ENCODE measurements at regions not wholly inside any gene's neighbourhood (a gene's known extent, or its start where the extent isn't known, plus 50 kb on each side); places are given as distances from the start of the nearest gene placed in this dataset.

DNA sequence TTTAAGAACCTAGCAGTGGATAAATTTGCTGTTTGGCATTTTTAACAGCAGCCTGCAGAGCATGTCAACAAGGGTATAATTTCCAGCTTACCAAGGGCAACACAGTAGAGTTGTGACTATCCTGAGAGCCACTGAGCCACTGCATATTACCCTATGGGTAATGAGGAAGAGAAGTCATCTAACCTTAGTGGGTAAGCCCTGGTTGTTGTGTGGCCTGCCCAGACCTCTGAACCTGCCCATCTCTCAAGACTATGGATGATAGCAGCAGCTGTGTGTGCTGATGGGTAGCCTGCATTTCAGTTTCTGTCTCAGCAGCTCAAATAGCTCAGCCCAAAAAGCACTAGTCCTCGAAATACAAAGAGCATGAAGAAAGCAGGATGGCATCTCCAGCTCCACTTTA lies 56.1 kb upstream of the PIP5K1B start:
- CTCF ChIA-PET, result no interaction called here
- BruUV-seq (replicated peaks), result no TSS peak
- no peaks in the 10 kb centered on the region for H3K9me3 ChIP-seq (ENCODE audit: low read depth, low read length, poor library complexity, severe bottlenecking)
- H3K36me3 ChIP-seq (ENCODE audit: insufficient read depth, low read length, poor library complexity, severe bottlenecking), result no peaks in the 10 kb centered on the region
- intact Hi-C loops (cut with micrococcal nuclease; ENCODE audit: unreplicated experiment), result no loop called here
- DNase-seq (ENCODE audit: low spot score), result no peak
- TF ChIP-seq EZH2 (IDR thresholded peaks at IDR 0.05; ENCODE audit: borderline replicate concordance, low read depth, low read length, poor library complexity, severe bottlenecking), result no peak
- TF ChIP-seq, protein P1, sequence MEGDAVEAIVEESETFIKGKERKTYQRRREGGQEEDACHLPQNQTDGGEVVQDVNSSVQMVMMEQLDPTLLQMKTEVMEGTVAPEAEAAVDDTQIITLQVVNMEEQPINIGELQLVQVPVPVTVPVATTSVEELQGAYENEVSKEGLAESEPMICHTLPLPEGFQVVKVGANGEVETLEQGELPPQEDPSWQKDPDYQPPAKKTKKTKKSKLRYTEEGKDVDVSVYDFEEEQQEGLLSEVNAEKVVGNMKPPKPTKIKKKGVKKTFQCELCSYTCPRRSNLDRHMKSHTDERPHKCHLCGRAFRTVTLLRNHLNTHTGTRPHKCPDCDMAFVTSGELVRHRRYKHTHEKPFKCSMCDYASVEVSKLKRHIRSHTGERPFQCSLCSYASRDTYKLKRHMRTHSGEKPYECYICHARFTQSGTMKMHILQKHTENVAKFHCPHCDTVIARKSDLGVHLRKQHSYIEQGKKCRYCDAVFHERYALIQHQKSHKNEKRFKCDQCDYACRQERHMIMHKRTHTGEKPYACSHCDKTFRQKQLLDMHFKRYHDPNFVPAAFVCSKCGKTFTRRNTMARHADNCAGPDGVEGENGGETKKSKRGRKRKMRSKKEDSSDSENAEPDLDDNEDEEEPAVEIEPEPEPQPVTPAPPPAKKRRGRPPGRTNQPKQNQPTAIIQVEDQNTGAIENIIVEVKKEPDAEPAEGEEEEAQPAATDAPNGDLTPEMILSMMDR (conservative IDR thresholded peaks at IDR 0.05; ENCODE audit: low read depth, low read length), result no peak
- no peaks in the 10 kb centered on the region for H3K4me1 ChIP-seq (ENCODE audit: insufficient read depth, low read length, poor library complexity, severe bottlenecking)
- POLR2A ChIA-PET (ENCODE audit: low non-redundant PET), result no interaction called here
- no peak overlapping the region for H3K4me3 ChIP-seq (ENCODE audit: low read depth, low read length, poor library complexity, severe bottlenecking)
- H3K27me3 ChIP-seq (replicated peaks; ENCODE audit: insufficient read depth, low read depth, low read length, poor library complexity), result peaks cover 24% of the 10 kb centered on the region
- H3K27ac ChIP-seq (ENCODE audit: low read depth, low read length, poor library complexity, severe bottlenecking), result no peak overlapping the region

DNA sequence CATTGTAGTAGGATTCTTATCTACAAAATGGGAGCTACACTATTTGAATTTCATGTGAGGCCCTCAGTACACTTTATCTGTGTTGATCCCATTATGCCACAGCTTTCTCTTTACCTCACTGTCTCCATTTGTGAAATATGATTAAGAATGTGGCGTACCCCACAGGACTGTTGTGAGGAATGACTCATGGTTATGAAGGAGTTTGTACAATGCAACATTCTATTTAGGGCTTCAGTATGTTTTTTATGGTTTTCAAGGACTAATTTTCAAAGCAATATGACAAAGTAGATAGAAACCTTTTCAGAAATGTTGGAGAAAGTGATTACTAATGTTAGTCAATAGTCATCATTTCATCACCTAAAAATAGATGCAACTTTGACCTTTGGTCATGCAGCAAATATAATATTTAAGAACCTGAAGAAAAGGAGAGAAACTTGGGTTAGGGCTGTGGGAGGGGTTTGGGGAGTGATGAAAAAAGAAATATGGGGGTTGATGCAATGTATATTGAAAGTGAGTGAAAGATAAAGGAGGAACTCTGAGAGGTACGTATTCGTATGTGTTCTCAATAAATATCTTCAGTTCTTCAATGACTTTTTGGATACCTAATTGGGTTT lies 53.7 kb upstream of the PIP5K1B start:
- Histone ChIP-seq H3K27me3 (replicated peaks; ENCODE audit: insufficient read depth, low read depth, low read length, poor library complexity) (peaks cover 30% of the 10 kb centered on the region), H3K4me3 (ENCODE audit: low read depth, low read length, poor library complexity, severe bottlenecking) (no peak overlapping the region), H3K36me3 (ENCODE audit: insufficient read depth, low read length, poor library complexity, severe bottlenecking) (no peaks in the 10 kb centered on the region), H3K4me1 (ENCODE audit: insufficient read depth, low read length, poor library complexity, severe bottlenecking) (no peaks in the 10 kb centered on the region), H3K9me3 (ENCODE audit: low read depth, low read length, poor library complexity, severe bottlenecking) (no peaks in the 10 kb centered on the region), H3K27ac (ENCODE audit: low read depth, low read length, poor library complexity, severe bottlenecking) (no peak overlapping the region)
- intact Hi-C loops (cut with micrococcal nuclease; ENCODE audit: unreplicated experiment), result no loop called here
- BruUV-seq (replicated peaks), result no TSS peak
- DNase-seq (ENCODE audit: low spot score), result no peak
- CTCF ChIA-PET, result no interaction called here
- no peak for TF ChIP-seq EZH2 (IDR thresholded peaks at IDR 0.05; ENCODE audit: borderline replicate concordance, low read depth, low read length, poor library complexity, severe bottlenecking)
- TF ChIP-seq, protein P1 (conservative IDR thresholded peaks at IDR 0.05; ENCODE audit: low read depth, low read length), result no peak
- POLR2A ChIA-PET (ENCODE audit: low non-redundant PET), result no interaction called here

DNA sequence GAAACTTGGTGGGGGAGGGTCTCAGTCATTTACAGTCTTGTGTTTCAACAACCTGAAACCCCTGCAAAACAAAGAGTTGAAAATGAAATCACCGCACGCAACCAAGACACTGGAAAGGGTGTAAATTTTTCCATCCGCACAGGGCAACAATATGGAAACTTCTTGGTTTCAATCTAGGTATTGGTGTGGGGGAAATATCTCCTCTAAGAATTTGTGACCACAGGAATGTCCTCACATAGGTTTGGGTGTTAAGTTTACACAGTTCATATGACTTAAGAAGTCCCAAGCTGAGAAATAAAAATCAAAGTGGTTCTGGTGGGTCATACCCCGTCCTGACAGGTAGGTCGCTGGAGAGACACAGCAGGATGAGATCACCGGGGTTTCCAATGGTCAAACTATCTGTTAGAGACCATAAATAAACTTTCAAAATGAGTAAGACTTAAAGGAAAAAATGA lies 51.9 kb upstream of the PIP5K1B start:
- Histone ChIP-seq H3K9me3 (ENCODE audit: low read depth, low read length, poor library complexity, severe bottlenecking) (no peaks in the 10 kb centered on the region), H3K36me3 (ENCODE audit: insufficient read depth, low read length, poor library complexity, severe bottlenecking) (no peaks in the 10 kb centered on the region), H3K27me3 (replicated peaks; ENCODE audit: insufficient read depth, low read depth, low read length, poor library complexity) (peaks cover 30% of the 10 kb centered on the region), H3K4me1 (ENCODE audit: insufficient read depth, low read length, poor library complexity, severe bottlenecking) (no peaks in the 10 kb centered on the region), H3K27ac (ENCODE audit: low read depth, low read length, poor library complexity, severe bottlenecking) (no peak overlapping the region), H3K4me3 (ENCODE audit: low read depth, low read length, poor library complexity, severe bottlenecking) (no peak overlapping the region)
- no TSS peak for BruUV-seq (replicated peaks)
- CTCF ChIA-PET, result no interaction called here
- no peak for TF ChIP-seq EZH2 (IDR thresholded peaks at IDR 0.05; ENCODE audit: borderline replicate concordance, low read depth, low read length, poor library complexity, severe bottlenecking)
- intact Hi-C loops (cut with micrococcal nuclease; ENCODE audit: unreplicated experiment), result no loop called here
- POLR2A ChIA-PET (ENCODE audit: low non-redundant PET), result no interaction called here
- no peak for DNase-seq (ENCODE audit: low spot score)

DNA sequence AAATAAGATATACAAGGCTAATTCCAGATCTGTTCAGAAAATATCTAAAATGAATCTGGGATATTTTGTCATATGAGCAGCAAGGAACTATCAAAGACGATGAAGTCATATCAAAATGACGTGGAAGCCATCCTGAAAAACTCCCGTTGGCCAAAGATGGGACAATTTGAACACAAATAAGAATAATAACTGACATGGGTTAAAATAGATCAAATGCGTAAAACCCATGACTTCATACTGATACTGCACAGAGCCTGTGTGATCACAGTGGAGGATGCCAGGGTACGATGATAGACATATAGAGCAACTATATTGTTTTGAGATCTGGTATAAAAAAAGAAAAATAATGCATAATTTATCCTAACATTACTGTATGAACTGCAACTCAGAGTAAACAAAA lies 51.0 kb upstream of the PIP5K1B start:
- TF ChIP-seq, protein P1 (conservative IDR thresholded peaks at IDR 0.05; ENCODE audit: low read depth, low read length), result no peak
- ChIA-PET POLR2A (ENCODE audit: low non-redundant PET) (no interaction called here), CTCF (no interaction called here)
- no peak for DNase-seq (ENCODE audit: low spot score)
- Histone ChIP-seq H3K36me3 (ENCODE audit: insufficient read depth, low read length, poor library complexity, severe bottlenecking) (no peaks in the 10 kb centered on the region), H3K9me3 (ENCODE audit: low read depth, low read length, poor library complexity, severe bottlenecking) (no peaks in the 10 kb centered on the region), H3K4me1 (ENCODE audit: insufficient read depth, low read length, poor library complexity, severe bottlenecking) (no peaks in the 10 kb centered on the region), H3K4me3 (ENCODE audit: low read depth, low read length, poor library complexity, severe bottlenecking) (no peak overlapping the region), H3K27me3 (replicated peaks; ENCODE audit: insufficient read depth, low read depth, low read length, poor library complexity) (peaks cover 30% of the 10 kb centered on the region), H3K27ac (ENCODE audit: low read depth, low read length, poor library complexity, severe bottlenecking) (no peak overlapping the region)
- intact Hi-C loops (cut with micrococcal nuclease; ENCODE audit: unreplicated experiment), result no loop called here
- no TSS peak for BruUV-seq (replicated peaks)

All from A673 (cell line).